Epithelial cell of esophagus (primary cell): ENCODE measurements at regions not wholly inside any gene's neighbourhood (a gene's known extent, or its start where the extent isn't known, plus 50 kb on each side); places are given as distances from the start of the nearest gene placed in this dataset.

Experiments used
- DNase-seq: peaks from one replicate; pipeline ENCODE4 v3.0.0; 2010; ENCODE audit warnings: low read depth
- H3K4me3 ChIP-seq: 2 replicates; pipeline ENCODE4 v1.5.1; 2011; ENCODE audit warnings: mild to moderate bottlenecking, low read length, control low read depth
- TF ChIP-seq, protein P1 (sequence below): IDR thresholded peaks from 2 replicates; pipeline ENCODE4 v1.5.1; 2011; ENCODE audit warnings: low read depth, mild to moderate bottlenecking, low read length, control low read depth, inconsistent platforms; ENCODE audit not compliant: insufficient read depth; ENCODE audit errors: missing control alignments

GRCh38 chr15:69685512-69686452 is 233.2 kb downstream of the RPLP1 start:
- TF ChIP-seq, protein P1, sequence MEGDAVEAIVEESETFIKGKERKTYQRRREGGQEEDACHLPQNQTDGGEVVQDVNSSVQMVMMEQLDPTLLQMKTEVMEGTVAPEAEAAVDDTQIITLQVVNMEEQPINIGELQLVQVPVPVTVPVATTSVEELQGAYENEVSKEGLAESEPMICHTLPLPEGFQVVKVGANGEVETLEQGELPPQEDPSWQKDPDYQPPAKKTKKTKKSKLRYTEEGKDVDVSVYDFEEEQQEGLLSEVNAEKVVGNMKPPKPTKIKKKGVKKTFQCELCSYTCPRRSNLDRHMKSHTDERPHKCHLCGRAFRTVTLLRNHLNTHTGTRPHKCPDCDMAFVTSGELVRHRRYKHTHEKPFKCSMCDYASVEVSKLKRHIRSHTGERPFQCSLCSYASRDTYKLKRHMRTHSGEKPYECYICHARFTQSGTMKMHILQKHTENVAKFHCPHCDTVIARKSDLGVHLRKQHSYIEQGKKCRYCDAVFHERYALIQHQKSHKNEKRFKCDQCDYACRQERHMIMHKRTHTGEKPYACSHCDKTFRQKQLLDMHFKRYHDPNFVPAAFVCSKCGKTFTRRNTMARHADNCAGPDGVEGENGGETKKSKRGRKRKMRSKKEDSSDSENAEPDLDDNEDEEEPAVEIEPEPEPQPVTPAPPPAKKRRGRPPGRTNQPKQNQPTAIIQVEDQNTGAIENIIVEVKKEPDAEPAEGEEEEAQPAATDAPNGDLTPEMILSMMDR: no peak
- peak; percentile 34 for DNase-seq
- H3K4me3 ChIP-seq: no peak overlapping the region

GRCh38 chr15:69686626-69687025 is 234.0 kb downstream of the RPLP1 start:
- H3K4me3 ChIP-seq: no peak overlapping the region
- TF ChIP-seq, protein P1: no peak
- DNase-seq: no peak

DNA sequence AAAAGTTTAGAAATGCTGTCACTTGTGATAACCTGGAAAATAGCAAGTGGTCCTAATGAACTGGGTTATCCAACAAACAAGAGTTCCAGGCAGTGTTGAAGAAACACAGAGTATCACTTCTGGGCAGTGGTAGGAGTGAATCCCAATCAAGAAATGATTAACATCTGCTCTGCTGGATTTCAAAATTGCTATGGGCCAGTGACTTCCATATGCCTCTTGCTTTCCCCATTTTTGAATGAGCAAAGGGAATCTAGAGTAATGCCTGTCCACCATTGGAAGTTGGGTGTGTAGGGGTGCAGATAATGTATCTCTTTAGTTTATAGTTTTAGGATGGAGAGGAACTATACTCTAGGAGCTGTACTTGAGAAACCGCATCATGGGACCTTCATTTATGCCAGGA is 236.5 kb downstream of the RPLP1 start:
- DNase-seq: no peak
- H3K4me3 ChIP-seq: no peak overlapping the region
- TF ChIP-seq, protein P1: no peak

- DNase-seq: no peak
- TF ChIP-seq, protein P1: no peak
These were observed 238.8 kb downstream of the RPLP1 start for GRCh38 chr15:69691307-69692015.

DNA sequence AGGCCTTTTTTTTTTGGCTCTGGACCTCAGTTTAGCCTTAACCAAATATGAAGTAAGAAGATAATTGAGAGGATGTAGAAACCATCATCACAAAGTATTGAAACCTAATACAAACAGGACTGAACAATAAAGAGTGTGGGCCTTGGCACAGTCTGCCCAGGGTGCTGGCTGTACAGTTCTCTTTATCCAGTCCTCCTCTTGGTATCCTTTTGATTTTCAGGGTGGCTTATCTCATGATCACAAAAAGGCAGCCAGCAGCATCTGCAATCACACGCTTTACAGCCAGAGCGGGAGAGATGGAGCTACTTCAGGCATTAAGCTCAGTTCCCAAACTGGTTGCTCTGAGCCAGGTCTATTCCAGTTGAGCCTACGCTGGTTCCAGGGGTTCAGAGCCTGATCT is 239.7 kb downstream of the RPLP1 start:
- TF ChIP-seq, protein P1: no peak

More at GRCh38 chr15:69691307-69692015, 238.8 kb downstream of the RPLP1 start:
- H3K4me3 ChIP-seq: no peak overlapping the region

GRCh38 chr15:69693059-69693458 is 240.4 kb downstream of the RPLP1 start:
- TF ChIP-seq, protein P1: no peak
- no peak for DNase-seq
- H3K4me3 ChIP-seq: no peak overlapping the region

More for the DNA sequence above, 239.7 kb downstream of the RPLP1 start:
- H3K4me3 ChIP-seq: no peak overlapping the region
- DNase-seq: no peak
